H1 (cell line): ENCODE measurements at regions not wholly inside any gene's neighbourhood (a gene's known extent, or its start where the extent isn't known, plus 50 kb on each side); places are given as distances from the start of the nearest gene placed in this dataset.

Source experiments
- CTCF ChIA-PET: fragments of 300-600 bp; sonication (Branson Sonifier 250); formaldehyde crosslinking; loops from one replicate; lab custom pipeline; 2021; ENCODE audit not compliant: partially characterized antibody; lab: Charles Lee
- POLR2A ChIA-PET: fragments of 300-600 bp; sonication (Branson Sonifier 250); formaldehyde crosslinking; loops from one replicate; lab custom pipeline; 2021; ENCODE audit warnings: inconsistent platforms; ENCODE audit not compliant: partially characterized antibody; lab: Charles Lee
- DNase-seq, 2 experiments: peaks; one replicate each; pipeline versions ENCODE4 v3.0.0 to v3.0.0-alpha.2; 2010 to 2022; ENCODE audit warnings: low spot score in 2 of 2, low read depth in 1 of 2, mixed read lengths in 1 of 2
- FAIRE-seq: peaks from 2 replicates; lab custom pipeline; 2011; peaks lifted over from hg19 to GRCh38; lab: Jason Lieb, UNC
- H2AFZ ChIP-seq: 2 replicates; pipeline ENCODE4 v1.8.1; 2012; ENCODE audit warnings: low read length, inconsistent platforms
- H2AK5ac ChIP-seq: 2 replicates; pipeline ENCODE4 v1.6.1; 2013; ENCODE audit warnings: low read depth, low read length
- H2BK120ac ChIP-seq: replicated peaks from 2 replicates; pipeline ENCODE3; 2013; ENCODE audit warnings: low read depth, low read length, inconsistent platforms
- H2BK12ac ChIP-seq: 2 replicates; pipeline ENCODE4 v1.6.1; 2013; ENCODE audit warnings: low read depth, low read length
- H2BK15ac ChIP-seq: 2 replicates; pipeline ENCODE4 v1.6.1; 2013; ENCODE audit warnings: low read length
- H2BK20ac ChIP-seq: 2 replicates; pipeline ENCODE4 v1.6.1; 2013; ENCODE audit warnings: low read length
- H2BK5ac ChIP-seq: 2 replicates; pipeline ENCODE4 v1.6.1; 2013; ENCODE audit warnings: low read depth, low read length
- H3K14ac ChIP-seq: 2 replicates; pipeline ENCODE4 v1.6.1; 2013; ENCODE audit warnings: inconsistent platforms; ENCODE audit not compliant: insufficient read length
- H3K18ac ChIP-seq: 2 replicates; pipeline ENCODE4 v1.6.1; 2013; ENCODE audit warnings: low read length; ENCODE audit errors: extremely low read depth
- H3K23ac ChIP-seq: 2 replicates; pipeline ENCODE4 v1.6.1; 2013; ENCODE audit warnings: inconsistent platforms; ENCODE audit not compliant: insufficient read length
- H3K23me2 ChIP-seq: 2 replicates; pipeline ENCODE4 v1.6.1; 2013; ENCODE audit warnings: low read depth, low read length
- H3K27ac ChIP-seq: 2 replicates; pipeline ENCODE4 v1.6.1; 2011; ENCODE audit warnings: low read depth, low read length, inconsistent platforms
- H3K27me3 ChIP-seq, 4 experiments: replicated peaks in 1 of 4; 1 replicate in 1 of 4; 2 replicates in 3 of 4; pipeline versions ENCODE4 v1.6.1 to v1.8.1; 2011 to 2013; ENCODE audit warnings: low read length in 3 of 4, mild to moderate bottlenecking in 3 of 4, inconsistent platforms in 2 of 4, mixed read lengths in 2 of 4, moderate library complexity in 1 of 4; ENCODE audit not compliant: control insufficient read depth in 3 of 4, insufficient read depth in 3 of 4; ENCODE audit errors: extremely low read depth in 1 of 4
- H3K36me3 ChIP-seq, 4 experiments: 2 replicates each; pipeline versions ENCODE4 v1.6.1 to v1.8.1; 2011 to 2013; ENCODE audit warnings: mild to moderate bottlenecking in 4 of 4, low read length in 3 of 4, moderate library complexity in 2 of 4, control low read depth in 1 of 4, inconsistent platforms in 1 of 4; ENCODE audit not compliant: insufficient read depth in 4 of 4, control insufficient read depth in 2 of 4
- H3K4ac ChIP-seq: replicated peaks from 2 replicates; pipeline ENCODE3; 2013; ENCODE audit warnings: low read length, low read depth, mixed read lengths, inconsistent platforms; ENCODE audit not compliant: insufficient read length
- H3K4me1 ChIP-seq, 4 experiments: replicated peaks in 1 of 4; 1 replicate in 1 of 4; 2 replicates in 3 of 4; pipeline versions ENCODE4 v1.6.1 to v1.8.1; 2011 to 2013; ENCODE audit warnings: low read length in 3 of 4, inconsistent platforms in 2 of 4, mixed read lengths in 1 of 4; ENCODE audit not compliant: insufficient read depth in 4 of 4, control insufficient read depth in 3 of 4
- H3K4me2 ChIP-seq, 2 experiments: 2 replicates each; pipeline versions ENCODE4 v1.6.1 to v1.8.1; 2011 to 2013; ENCODE audit warnings: low read depth in 2 of 2, low read length in 2 of 2, control low read depth in 1 of 2, inconsistent platforms in 1 of 2, mild to moderate bottlenecking in 1 of 2; ENCODE audit not compliant: insufficient read depth in 1 of 2
- H3K4me3 ChIP-seq, 4 experiments: fragments of 200-600, 300-600 bp in 1 of 4; sonication (generic), shearing (Covaris generic), sonication (Bioruptor Twin) in 1 of 4; 2 replicates each; pipeline versions ENCODE4 v1.5.1 to v1.8.1; 2011 to 2016; ENCODE audit warnings: low read length in 4 of 4, low read depth in 3 of 4, control low read depth in 2 of 4, inconsistent platforms in 2 of 4, mild to moderate bottlenecking in 2 of 4, mixed read lengths in 1 of 4, moderate library complexity in 1 of 4; ENCODE audit not compliant: insufficient read depth in 2 of 4; ENCODE audit errors: extremely low read depth in 1 of 4
- H3K56ac ChIP-seq: replicated peaks from 2 replicates; pipeline ENCODE3; 2013; ENCODE audit warnings: low read depth, mild to moderate bottlenecking, mixed read lengths, low read length, inconsistent platforms; ENCODE audit not compliant: insufficient read length
- H3K79me1 ChIP-seq: 2 replicates; pipeline ENCODE4 v1.6.1; 2013; ENCODE audit warnings: low read depth, low read length, control low read depth
- H3K79me2 ChIP-seq, 2 experiments: 2 replicates each; pipeline versions ENCODE4 v1.6.1 to v1.8.1; 2012 to 2013; ENCODE audit warnings: low read length in 2 of 2, mild to moderate bottlenecking in 2 of 2, inconsistent platforms in 1 of 2; ENCODE audit not compliant: insufficient read depth in 2 of 2, control insufficient read depth in 1 of 2
- H3K9ac ChIP-seq, 4 experiments: replicated peaks in 1 of 4; 1 replicate in 1 of 4; 2 replicates in 3 of 4; pipeline versions ENCODE4 v1.6.1 to v1.8.1; 2011 to 2013; ENCODE audit warnings: low read depth in 3 of 4, low read length in 3 of 4, control low read depth in 2 of 4, mild to moderate bottlenecking in 2 of 4, moderate library complexity in 2 of 4, inconsistent platforms in 1 of 4; ENCODE audit errors: extremely low read depth in 1 of 4
- H3K9me3 ChIP-seq, 2 experiments: 2 replicates each; pipeline versions ENCODE4 v1.6.1 to v1.8.1; 2012 to 2013; ENCODE audit warnings: mild to moderate bottlenecking in 2 of 2, moderate library complexity in 2 of 2, control low read depth in 1 of 2, inconsistent platforms in 1 of 2, low read depth in 1 of 2, low read length in 1 of 2, mixed read lengths in 1 of 2; ENCODE audit not compliant: insufficient read depth in 2 of 2
- H4K20me1 ChIP-seq, 2 experiments: replicated peaks in 1 of 2; 2 replicates each; pipeline versions ENCODE3 to v1.8.1; 2011 to 2013; ENCODE audit warnings: inconsistent platforms in 2 of 2, low read length in 2 of 2, mild to moderate bottlenecking in 1 of 2; ENCODE audit not compliant: insufficient read depth in 2 of 2, control insufficient read depth in 1 of 2
- H4K5ac ChIP-seq: 2 replicates; pipeline ENCODE4 v1.6.1; 2013; ENCODE audit warnings: low read length, low read depth, mixed read lengths, inconsistent platforms; ENCODE audit not compliant: insufficient read length
- H4K8ac ChIP-seq: 2 replicates; pipeline ENCODE4 v1.8.0; 2013; ENCODE audit warnings: mild to moderate bottlenecking, moderate library complexity, low read length, inconsistent platforms; ENCODE audit not compliant: insufficient read depth; ENCODE audit errors: extremely low read depth
- H4K91ac ChIP-seq: replicated peaks from 2 replicates; pipeline ENCODE3; 2013; ENCODE audit warnings: low read length, mixed read lengths, inconsistent platforms; ENCODE audit not compliant: insufficient read length
- CHD2 ChIP-seq: IDR thresholded peaks from 2 replicates; pipeline ENCODE4 v1.6.1; 2012; ENCODE audit warnings: low read length, improper control_type of control experiment
- CTBP2 ChIP-seq: IDR thresholded peaks from 2 replicates; pipeline ENCODE4 v1.7.0; 2011; ENCODE audit warnings: borderline replicate concordance, mild to moderate bottlenecking, moderate library complexity, mixed read lengths, low read length; ENCODE audit not compliant: insufficient read depth, insufficient read length
- JUND ChIP-seq: IDR thresholded peaks from 2 replicates; pipeline ENCODE4 v1.6.1; 2011; ENCODE audit warnings: mild to moderate bottlenecking, improper control_type of control experiment, low read length
- POLR2A ChIP-seq, 2 experiments: IDR thresholded peaks; 1 replicate in 1 of 2; 2 replicates in 1 of 2; pipeline ENCODE4 v1.6.1; 2011; ENCODE audit warnings: low read depth in 2 of 2, low read length in 2 of 2, mild to moderate bottlenecking in 2 of 2; ENCODE audit errors: control extremely low read depth in 1 of 2
- SP2 ChIP-seq: IDR thresholded peaks from 2 replicates; pipeline ENCODE4 v1.6.1; 2012; ENCODE audit warnings: mild to moderate bottlenecking, low read length, inconsistent platforms
- TAF7 ChIP-seq: optimal IDR thresholded peaks from 2 replicates; pipeline ENCODE3; 2011; ENCODE audit warnings: low read depth, mild to moderate bottlenecking, inconsistent platforms, low read length, moderate library complexity, borderline replicate concordance
- whole genome bisulfite sequencing, 2 experiments: shearing (Covaris generic) in 1 of 2; methylation state at CpG; one replicate each; pipeline versions ENCODE4 v1.1.6 to v1.1.7; 2013 to 2015; ENCODE audit warnings: low lambda C conversion rate in 2 of 2, mixed read lengths in 2 of 2, inconsistent platforms in 1 of 2, low coverage in 1 of 2, missing lambda C conversion rate in 1 of 2; ENCODE audit not compliant: insufficient replicate concordance in 2 of 2, insufficient coverage in 1 of 2, insufficient read length in 1 of 2; ENCODE audit errors: extremely low coverage in 1 of 2, missing lambda C conversion rate in 1 of 2; 5-methylcytosine and 5-hydroxymethylcytosine counted together

DNA sequence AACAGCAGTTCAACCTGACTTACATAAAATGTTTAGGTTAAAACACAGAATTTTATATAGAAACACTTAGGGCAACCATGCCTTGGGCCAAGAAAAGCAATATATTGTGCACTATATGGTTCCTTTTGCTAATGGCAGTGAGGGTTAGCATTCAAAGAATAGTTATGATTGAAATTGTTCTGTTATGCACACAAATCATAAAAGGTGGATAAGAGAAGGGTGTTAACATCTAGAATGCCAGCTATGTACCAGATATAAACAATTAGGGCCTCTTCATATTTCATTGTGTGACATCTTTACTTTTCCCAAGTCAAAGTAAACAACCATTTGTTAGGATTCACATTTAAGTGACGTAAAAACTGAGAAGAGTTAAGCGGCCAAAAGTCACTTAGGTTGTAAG, 308.0 kb upstream of the B3GALT2 start:
- no peak overlapping the region for H3K27ac ChIP-seq
- no peaks in the 10 kb centered on the region for H3K4me1 ChIP-seq
- WGBS, 2 experiments, result 48% methylated on average over 2 of the region's 2 CpGs; no CpG with 5 or more reads in 1 of the 2 experiments
- H3K36me3 ChIP-seq, result no peaks in the 10 kb centered on the region
- POLR2A ChIA-PET, result no interaction called here
- H2BK15ac ChIP-seq, result no peak overlapping the region
- H3K14ac ChIP-seq, result no peak overlapping the region
- no peaks in the 10 kb centered on the region for H3K79me2 ChIP-seq
- H3K56ac ChIP-seq, result no peak overlapping the region
- H4K8ac ChIP-seq, result no peak overlapping the region
- no peak for FAIRE-seq
- H2AFZ ChIP-seq, result no peak overlapping the region
- H3K4me3 ChIP-seq, result no peak overlapping the region
- no peak overlapping the region for H2BK20ac ChIP-seq
- no peak overlapping the region for H2BK5ac ChIP-seq
- H3K9ac ChIP-seq, result no peak overlapping the region
- no peak overlapping the region for H3K4ac ChIP-seq
- no peak for DNase-seq
- no peak overlapping the region for H4K5ac ChIP-seq
- no peak overlapping the region for H2BK120ac ChIP-seq
- no peaks in the 10 kb centered on the region for H3K9me3 ChIP-seq
- no peak overlapping the region for H3K18ac ChIP-seq
- H3K4me2 ChIP-seq, result no peak overlapping the region
- no peaks in the 10 kb centered on the region for H3K79me1 ChIP-seq
- H2BK12ac ChIP-seq, result no peak overlapping the region
- no peak overlapping the region for H3K23ac ChIP-seq
- no peaks in the 10 kb centered on the region for H3K27me3 ChIP-seq
- no peak overlapping the region for H4K91ac ChIP-seq
- no peaks in the 10 kb centered on the region for H3K23me2 ChIP-seq
- no peak overlapping the region for H2AK5ac ChIP-seq
- CTCF ChIA-PET, result no interaction called here
- no peaks in the 10 kb centered on the region for H4K20me1 ChIP-seq
- TF ChIP-seq SP2 (no peak), JUND (no peak), TAF7 (no peak), POLR2A (IDR thresholded peaks at IDR 0.05; ENCODE audit: control extremely low read depth in 1 of 2, low read depth in 2 of 2, low read length in 2 of 2) (no peak), CTBP2 (no peak), CHD2 (no peak)
